ENCODE measurements at regions not wholly inside any gene's neighbourhood (a gene's known extent, or its start where the extent isn't known, plus 50 kb on each side); places are given as distances from the start of the nearest gene placed in this dataset.

DNA sequence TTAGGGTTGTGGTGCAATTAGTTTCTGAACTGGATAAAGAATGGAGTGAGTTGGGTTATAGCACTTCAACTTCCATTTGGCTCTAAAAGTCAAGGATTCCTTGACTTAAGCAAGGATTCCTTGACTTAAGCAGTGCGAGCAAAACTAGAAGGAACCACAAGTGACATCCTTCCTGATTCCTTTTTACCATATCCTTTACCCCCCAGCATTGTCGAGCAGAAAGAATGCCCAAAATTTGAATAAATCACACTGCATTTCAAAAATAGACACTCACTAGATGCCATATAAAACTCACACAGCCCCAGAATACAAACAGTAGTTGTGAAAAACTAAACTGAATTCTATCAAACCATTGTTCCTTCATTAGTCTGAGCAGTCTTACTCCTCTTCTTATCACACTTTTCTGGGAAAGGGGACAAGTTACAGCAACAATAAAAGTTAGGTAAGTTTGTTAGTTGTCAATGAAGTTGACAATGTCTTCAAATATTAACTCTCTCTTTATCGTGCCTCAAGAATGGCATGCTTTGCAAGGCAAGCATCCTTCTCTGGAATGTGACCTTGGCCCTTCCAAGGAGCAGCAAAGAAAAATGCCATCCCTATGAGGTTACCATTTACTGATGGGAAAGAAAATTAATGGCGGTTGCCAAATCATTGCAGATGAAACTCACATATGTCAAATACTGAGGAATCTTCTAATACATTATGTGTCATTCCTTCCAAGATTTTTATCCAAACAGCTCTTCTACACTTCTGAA, 273.3 kb upstream of the ANKRD55 start:
- TF ChIP-seq EP300 (IDR thresholded peaks at IDR 0.05): no peak
- TF ChIP-seq POLR2AphosphoS5 (IDR thresholded peaks at IDR 0.05): no peak
